HEK293 (cell line): ENCODE measurements at regions not wholly inside any gene's neighbourhood (a gene's known extent, or its start where the extent isn't known, plus 50 kb on each side); places are given as distances from the start of the nearest gene placed in this dataset.
A peak's percentile ranks its signal among the peaks of the same experiment; 100 is the strongest.

Source experiments
- CTCF ChIA-PET: fragments of 350-600 bp; formaldehyde crosslinking; extraction: SDS; loops from one replicate; lab custom pipeline; 2021; ENCODE audit warnings: antibody characterized with exemption; lab: Yijun Ruan, JAX
- POLR2A ChIA-PET: fragments of 300-600 bp; formaldehyde crosslinking; extraction: SDS; loops from one replicate; lab custom pipeline; 2020; ENCODE audit warnings: antibody characterized with exemption, inconsistent platforms; lab: Yijun Ruan, JAX
- H3K27ac ChIP-seq: fragments of 200-500 bp; sonication (Bioruptor generic); 2 replicates; pipeline ENCODE4 v1.5.1; 2014; ENCODE audit warnings: low read depth, low read length, control low read depth, inconsistent platforms; ENCODE audit errors: extremely low read depth
- H3K36me3 ChIP-seq, 2 experiments: fragments of 200-500 bp in 1 of 2; sonication (Bioruptor generic) in 1 of 2; 1 replicate in 1 of 2; 2 replicates in 1 of 2; pipeline ENCODE4 v1.5.1; 2014 to 2017; ENCODE audit warnings: inconsistent platforms in 2 of 2, low read length in 2 of 2; ENCODE audit not compliant: control insufficient read depth in 2 of 2, insufficient read depth in 1 of 2
- H3K4me1 ChIP-seq: fragments of 200-500 bp; sonication (Bioruptor generic); 2 replicates; pipeline ENCODE4 v1.5.1; 2014; ENCODE audit warnings: mild to moderate bottlenecking, low read length, inconsistent platforms; ENCODE audit not compliant: control insufficient read depth, insufficient read depth
- H3K4me3 ChIP-seq: 2 replicates; pipeline ENCODE4 v1.5.1; 2011; ENCODE audit warnings: low read depth, mild to moderate bottlenecking, control low read depth, low read length, moderate library complexity
- H3K9me3 ChIP-seq: fragments of 200-500 bp; sonication (Bioruptor generic); 2 replicates; pipeline ENCODE4 v1.5.1; 2014; ENCODE audit warnings: low read depth, low read length, inconsistent platforms; ENCODE audit not compliant: control insufficient read depth, insufficient read depth
- HOXA7 ChIP-seq: sonication (generic); formaldehyde crosslinking; IDR thresholded peaks from 2 replicates; pipeline ENCODE4 v1.8.1; 2022; ENCODE audit warnings: missing genetic modification reagents, borderline replicate concordance
- IKZF3 ChIP-seq: fragments of 450-650 bp; IDR thresholded peaks from 2 replicates; pipeline ENCODE4 v1.5.0; 2018; ENCODE audit warnings: missing biosample characterization, mild to moderate bottlenecking, missing genetic modification characterization, moderate library complexity
- SCRT2 ChIP-seq: fragments of 450-650 bp; formaldehyde crosslinking; IDR thresholded peaks from 2 replicates; pipeline ENCODE4 v1.5.1; 2016; ENCODE audit warnings: missing biosample characterization, missing genetic modification characterization
- ZFP3 ChIP-seq: fragments of 450-650 bp; formaldehyde crosslinking; IDR thresholded peaks from 2 replicates; pipeline ENCODE4 v1.5.1; 2016; ENCODE audit warnings: low read depth, missing biosample characterization, missing genetic modification characterization
- ZNF175 ChIP-seq: fragments of 450-650 bp; formaldehyde crosslinking; IDR thresholded peaks from 2 replicates; pipeline ENCODE4 v1.5.1; 2016; ENCODE audit warnings: missing biosample characterization, missing genetic modification characterization
- ZNF202 ChIP-seq: fragments of 450-650 bp; formaldehyde crosslinking; IDR thresholded peaks from 2 replicates; pipeline ENCODE4 v1.5.1; 2016; ENCODE audit warnings: missing biosample characterization, missing genetic modification characterization, borderline replicate concordance
- ZNF292 ChIP-seq: fragments of 450-650 bp; formaldehyde crosslinking; IDR thresholded peaks from 2 replicates; pipeline ENCODE4 v1.5.1; 2016; ENCODE audit warnings: low read depth, missing biosample characterization, missing genetic modification characterization, borderline replicate concordance
- ZNF394 ChIP-seq: fragments of 450-650 bp; formaldehyde crosslinking; IDR thresholded peaks from 2 replicates; pipeline ENCODE4 v1.5.1; 2016; ENCODE audit warnings: missing biosample characterization, missing genetic modification characterization, mild to moderate bottlenecking, moderate library complexity, borderline replicate concordance
- ZNF426 ChIP-seq: fragments of 450-650 bp; formaldehyde crosslinking; IDR thresholded peaks from 2 replicates; pipeline ENCODE4 v1.5.1; 2017; ENCODE audit warnings: missing biosample characterization, missing genetic modification characterization, mild to moderate bottlenecking, inconsistent platforms, moderate library complexity
- ZNF555 ChIP-seq: fragments of 450-650 bp; formaldehyde crosslinking; conservative IDR thresholded peaks from 2 replicates; pipeline ENCODE4 v1.5.1; 2017; ENCODE audit warnings: missing biosample characterization, mild to moderate bottlenecking, missing genetic modification characterization, inconsistent platforms
- ZNF623 ChIP-seq: fragments of 450-650 bp; formaldehyde crosslinking; IDR thresholded peaks from 2 replicates; pipeline ENCODE4 v1.5.1; 2016; ENCODE audit warnings: missing biosample characterization, missing genetic modification characterization
- ZNF626 ChIP-seq: fragments of 450-650 bp; sonication (Bioruptor Pico); formaldehyde crosslinking; IDR thresholded peaks from 2 replicates; pipeline ENCODE4 v1.5.1; 2018; ENCODE audit warnings: missing biosample characterization, missing genetic modification characterization, inconsistent platforms
- ZNF785 ChIP-seq: fragments of 450-650 bp; formaldehyde crosslinking; IDR thresholded peaks from 2 replicates; pipeline ENCODE4 v1.5.1; 2016; ENCODE audit warnings: missing biosample characterization, missing genetic modification characterization
- TF ChIP-seq, protein P1 (sequence below): fragments of 450-650 bp; formaldehyde crosslinking; IDR thresholded peaks from 2 replicates; pipeline ENCODE4 v1.5.1; 2016; ENCODE audit warnings: missing biosample characterization, missing genetic modification characterization
- TF ChIP-seq, protein P2 (sequence below): fragments of 450-650 bp; formaldehyde crosslinking; conservative IDR thresholded peaks from 2 replicates; pipeline ENCODE4 v1.5.1; 2016; ENCODE audit warnings: low read depth, missing biosample characterization, missing genetic modification characterization
- TF ChIP-seq, protein P3 (sequence below): fragments of 450-650 bp; formaldehyde crosslinking; conservative IDR thresholded peaks from 2 replicates; pipeline ENCODE4 v1.5.1; 2016; ENCODE audit warnings: low read depth, missing biosample characterization, missing genetic modification characterization
- TF ChIP-seq, protein P4 (sequence below): fragments of 450-650 bp; formaldehyde crosslinking; IDR thresholded peaks from 2 replicates; pipeline ENCODE4 v1.5.1; 2017; ENCODE audit warnings: missing biosample characterization, missing genetic modification characterization
- TF ChIP-seq, protein P5 (sequence below): fragments of 450-650 bp; formaldehyde crosslinking; IDR thresholded peaks from 2 replicates; pipeline ENCODE4 v1.5.1; 2016; ENCODE audit warnings: missing biosample characterization, missing genetic modification characterization
- TF ChIP-seq, protein P6 (sequence below): fragments of 450-650 bp; formaldehyde crosslinking; IDR thresholded peaks from 2 replicates; pipeline ENCODE4 v1.5.1; 2016; ENCODE audit warnings: missing biosample characterization, missing genetic modification characterization

DNA sequence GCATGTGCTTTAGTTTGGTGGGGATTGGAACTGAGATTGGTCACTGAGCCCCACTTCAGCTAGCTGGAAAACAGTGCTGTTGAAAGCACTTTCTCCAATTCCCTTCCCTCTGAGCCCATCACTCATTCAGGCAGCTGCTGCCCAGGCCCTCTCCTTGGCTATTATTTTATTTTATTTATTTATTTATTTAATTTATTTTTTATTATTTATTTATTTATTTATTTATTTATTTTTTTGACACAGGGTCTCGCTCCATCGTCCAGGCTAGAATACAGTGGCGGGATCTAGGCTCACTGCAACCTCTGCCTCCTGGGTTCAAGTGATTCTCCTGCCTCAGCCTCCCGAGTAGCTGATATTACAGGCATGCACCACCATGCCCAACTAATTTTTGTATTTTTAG lies 51.8 kb upstream of the RBPJ start:
- H3K9me3 ChIP-seq: no peaks in the 10 kb centered on the region
- POLR2A ChIA-PET: no interaction called here
- H3K36me3 ChIP-seq: no peaks in the 10 kb centered on the region
- no peak overlapping the region for H3K27ac ChIP-seq
- CTCF ChIA-PET: interaction anchor here (0.7 kb wide), 1 partner anchor 236 kb away, joined by 3 read pairs; no protein-coding TSS in a partner anchor
- no peaks in the 10 kb centered on the region for H3K4me1 ChIP-seq
- no peak for TF ChIP-seq ZNF626 (tag by site-specific recombination)
- no peak for TF ChIP-seq ZFP3 (tag by site-specific recombination)
- TF ChIP-seq, protein P1, sequence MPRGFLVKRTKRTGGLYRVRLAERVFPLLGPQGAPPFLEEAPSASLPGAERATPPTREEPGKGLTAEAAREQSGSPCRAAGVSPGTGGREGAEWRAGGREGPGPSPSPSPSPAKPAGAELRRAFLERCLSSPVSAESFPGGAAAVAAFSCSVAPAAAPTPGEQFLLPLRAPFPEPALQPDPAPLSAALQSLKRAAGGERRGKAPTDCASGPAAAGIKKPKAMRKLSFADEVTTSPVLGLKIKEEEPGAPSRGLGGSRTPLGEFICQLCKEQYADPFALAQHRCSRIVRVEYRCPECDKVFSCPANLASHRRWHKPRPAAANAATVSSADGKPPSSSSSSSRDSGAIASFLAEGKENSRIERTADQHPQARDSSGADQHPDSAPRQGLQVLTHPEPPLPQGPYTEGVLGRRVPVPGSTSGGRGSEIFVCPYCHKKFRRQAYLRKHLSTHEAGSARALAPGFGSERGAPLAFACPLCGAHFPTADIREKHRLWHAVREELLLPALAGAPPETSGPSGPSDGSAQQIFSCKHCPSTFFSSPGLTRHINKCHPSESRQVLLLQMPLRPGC (tag by site-specific recombination): no peak
- TF ChIP-seq, protein P2, sequence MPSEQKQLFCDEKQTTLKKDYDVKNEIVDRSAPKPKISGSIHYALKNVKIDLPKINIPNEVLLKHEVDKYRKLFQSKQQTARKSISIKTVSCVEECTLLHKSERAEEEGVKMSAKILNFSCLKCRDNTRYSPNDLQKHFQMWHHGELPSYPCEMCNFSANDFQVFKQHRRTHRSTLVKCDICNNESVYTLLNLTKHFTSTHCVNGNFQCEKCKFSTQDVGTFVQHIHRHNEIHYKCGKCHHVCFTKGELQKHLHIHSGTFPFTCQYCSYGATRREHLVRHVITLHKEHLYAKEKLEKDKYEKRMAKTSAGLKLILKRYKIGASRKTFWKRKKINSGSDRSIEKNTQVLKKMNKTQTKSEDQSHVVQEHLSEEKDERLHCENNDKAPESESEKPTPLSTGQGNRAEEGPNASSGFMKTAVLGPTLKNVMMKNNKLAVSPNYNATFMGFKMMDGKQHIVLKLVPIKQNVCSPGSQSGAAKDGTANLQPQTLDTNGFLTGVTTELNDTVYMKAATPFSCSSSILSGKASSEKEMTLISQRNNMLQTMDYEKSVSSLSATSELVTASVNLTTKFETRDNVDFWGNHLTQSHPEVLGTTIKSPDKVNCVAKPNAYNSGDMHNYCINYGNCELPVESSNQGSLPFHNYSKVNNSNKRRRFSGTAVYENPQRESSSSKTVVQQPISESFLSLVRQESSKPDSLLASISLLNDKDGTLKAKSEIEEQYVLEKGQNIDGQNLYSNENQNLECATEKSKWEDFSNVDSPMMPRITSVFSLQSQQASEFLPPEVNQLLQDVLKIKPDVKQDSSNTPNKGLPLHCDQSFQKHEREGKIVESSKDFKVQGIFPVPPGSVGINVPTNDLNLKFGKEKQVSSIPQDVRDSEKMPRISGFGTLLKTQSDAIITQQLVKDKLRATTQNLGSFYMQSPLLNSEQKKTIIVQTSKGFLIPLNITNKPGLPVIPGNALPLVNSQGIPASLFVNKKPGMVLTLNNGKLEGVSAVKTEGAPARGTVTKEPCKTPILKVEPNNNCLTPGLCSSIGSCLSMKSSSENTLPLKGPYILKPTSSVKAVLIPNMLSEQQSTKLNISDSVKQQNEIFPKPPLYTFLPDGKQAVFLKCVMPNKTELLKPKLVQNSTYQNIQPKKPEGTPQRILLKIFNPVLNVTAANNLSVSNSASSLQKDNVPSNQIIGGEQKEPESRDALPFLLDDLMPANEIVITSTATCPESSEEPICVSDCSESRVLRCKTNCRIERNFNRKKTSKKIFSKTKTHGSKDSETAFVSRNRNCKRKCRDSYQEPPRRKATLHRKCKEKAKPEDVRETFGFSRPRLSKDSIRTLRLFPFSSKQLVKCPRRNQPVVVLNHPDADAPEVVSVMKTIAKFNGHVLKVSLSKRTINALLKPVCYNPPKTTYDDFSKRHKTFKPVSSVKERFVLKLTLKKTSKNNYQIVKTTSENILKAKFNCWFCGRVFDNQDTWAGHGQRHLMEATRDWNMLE: peak; percentile 62; the same call in 1 of the 2 replicates
- TF ChIP-seq, protein P3, sequence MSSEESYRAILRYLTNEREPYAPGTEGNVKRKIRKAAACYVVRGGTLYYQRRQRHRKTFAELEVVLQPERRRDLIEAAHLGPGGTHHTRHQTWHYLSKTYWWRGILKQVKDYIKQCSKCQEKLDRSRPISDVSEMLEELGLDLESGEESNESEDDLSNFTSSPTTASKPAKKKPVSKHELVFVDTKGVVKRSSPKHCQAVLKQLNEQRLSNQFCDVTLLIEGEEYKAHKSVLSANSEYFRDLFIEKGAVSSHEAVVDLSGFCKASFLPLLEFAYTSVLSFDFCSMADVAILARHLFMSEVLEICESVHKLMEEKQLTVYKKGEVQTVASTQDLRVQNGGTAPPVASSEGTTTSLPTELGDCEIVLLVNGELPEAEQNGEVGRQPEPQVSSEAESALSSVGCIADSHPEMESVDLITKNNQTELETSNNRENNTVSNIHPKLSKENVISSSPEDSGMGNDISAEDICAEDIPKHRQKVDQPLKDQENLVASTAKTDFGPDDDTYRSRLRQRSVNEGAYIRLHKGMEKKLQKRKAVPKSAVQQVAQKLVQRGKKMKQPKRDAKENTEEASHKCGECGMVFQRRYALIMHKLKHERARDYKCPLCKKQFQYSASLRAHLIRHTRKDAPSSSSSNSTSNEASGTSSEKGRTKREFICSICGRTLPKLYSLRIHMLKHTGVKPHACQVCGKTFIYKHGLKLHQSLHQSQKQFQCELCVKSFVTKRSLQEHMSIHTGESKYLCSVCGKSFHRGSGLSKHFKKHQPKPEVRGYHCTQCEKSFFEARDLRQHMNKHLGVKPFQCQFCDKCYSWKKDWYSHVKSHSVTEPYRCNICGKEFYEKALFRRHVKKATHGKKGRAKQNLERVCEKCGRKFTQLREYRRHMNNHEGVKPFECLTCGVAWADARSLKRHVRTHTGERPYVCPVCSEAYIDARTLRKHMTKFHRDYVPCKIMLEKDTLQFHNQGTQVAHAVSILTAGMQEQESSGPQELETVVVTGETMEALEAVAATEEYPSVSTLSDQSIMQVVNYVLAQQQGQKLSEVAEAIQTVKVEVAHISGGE (tag by site-specific recombination): peak; percentile 46; the same call in 1 of the 2 replicates
- no peak for TF ChIP-seq ZNF202 (tag by site-specific recombination)
- TF ChIP-seq ZNF555 (tag by site-specific recombination): peak; percentile 35
- no peak for TF ChIP-seq ZNF175 (tag by site-specific recombination)
- TF ChIP-seq ZNF394 (tag by site-specific recombination): peak; percentile 71; the same call in 1 of the 2 replicates
- TF ChIP-seq ZNF292 (tag by site-specific recombination): no peak
- TF ChIP-seq HOXA7 (CRISPR knock-in tag): no peak
- TF ChIP-seq, protein P4, sequence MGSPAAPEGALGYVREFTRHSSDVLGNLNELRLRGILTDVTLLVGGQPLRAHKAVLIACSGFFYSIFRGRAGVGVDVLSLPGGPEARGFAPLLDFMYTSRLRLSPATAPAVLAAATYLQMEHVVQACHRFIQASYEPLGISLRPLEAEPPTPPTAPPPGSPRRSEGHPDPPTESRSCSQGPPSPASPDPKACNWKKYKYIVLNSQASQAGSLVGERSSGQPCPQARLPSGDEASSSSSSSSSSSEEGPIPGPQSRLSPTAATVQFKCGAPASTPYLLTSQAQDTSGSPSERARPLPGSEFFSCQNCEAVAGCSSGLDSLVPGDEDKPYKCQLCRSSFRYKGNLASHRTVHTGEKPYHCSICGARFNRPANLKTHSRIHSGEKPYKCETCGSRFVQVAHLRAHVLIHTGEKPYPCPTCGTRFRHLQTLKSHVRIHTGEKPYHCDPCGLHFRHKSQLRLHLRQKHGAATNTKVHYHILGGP (tag by site-specific recombination): no peak
- no peak for TF ChIP-seq ZNF785 (tag by site-specific recombination)
- no peak for TF ChIP-seq SCRT2
- peak; percentile 37 for TF ChIP-seq ZNF623
- TF ChIP-seq, protein P5, sequence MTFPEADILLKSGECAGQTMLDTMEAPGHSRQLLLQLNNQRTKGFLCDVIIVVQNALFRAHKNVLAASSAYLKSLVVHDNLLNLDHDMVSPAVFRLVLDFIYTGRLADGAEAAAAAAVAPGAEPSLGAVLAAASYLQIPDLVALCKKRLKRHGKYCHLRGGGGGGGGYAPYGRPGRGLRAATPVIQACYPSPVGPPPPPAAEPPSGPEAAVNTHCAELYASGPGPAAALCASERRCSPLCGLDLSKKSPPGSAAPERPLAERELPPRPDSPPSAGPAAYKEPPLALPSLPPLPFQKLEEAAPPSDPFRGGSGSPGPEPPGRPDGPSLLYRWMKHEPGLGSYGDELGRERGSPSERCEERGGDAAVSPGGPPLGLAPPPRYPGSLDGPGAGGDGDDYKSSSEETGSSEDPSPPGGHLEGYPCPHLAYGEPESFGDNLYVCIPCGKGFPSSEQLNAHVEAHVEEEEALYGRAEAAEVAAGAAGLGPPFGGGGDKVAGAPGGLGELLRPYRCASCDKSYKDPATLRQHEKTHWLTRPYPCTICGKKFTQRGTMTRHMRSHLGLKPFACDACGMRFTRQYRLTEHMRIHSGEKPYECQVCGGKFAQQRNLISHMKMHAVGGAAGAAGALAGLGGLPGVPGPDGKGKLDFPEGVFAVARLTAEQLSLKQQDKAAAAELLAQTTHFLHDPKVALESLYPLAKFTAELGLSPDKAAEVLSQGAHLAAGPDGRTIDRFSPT (tag by site-specific recombination): no peak
- TF ChIP-seq ZNF426: peak; percentile 51
- TF ChIP-seq IKZF3 (tag by site-specific recombination): no peak
- TF ChIP-seq, protein P6, sequence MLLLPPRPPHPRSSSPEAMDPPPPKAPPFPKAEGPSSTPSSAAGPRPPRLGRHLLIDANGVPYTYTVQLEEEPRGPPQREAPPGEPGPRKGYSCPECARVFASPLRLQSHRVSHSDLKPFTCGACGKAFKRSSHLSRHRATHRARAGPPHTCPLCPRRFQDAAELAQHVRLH (tag by site-specific recombination): no peak
- no peak overlapping the region for H3K4me3 ChIP-seq
